GM23338 (cell line): ENCODE measurements at regions not wholly inside any gene's neighbourhood (a gene's known extent, or its start where the extent isn't known, plus 50 kb on each side); places are given as distances from the start of the nearest gene placed in this dataset.

Experiments used
- ATAC-seq: fragments of 200-7000 bp; cut with Tn5 transposase; 3 replicates; pipeline ENCODE4 v1.9.1; 2020
- DNase-seq: peaks from one replicate; pipeline ENCODE4 v3.0.0-alpha.2; 2015; ENCODE audit warnings: low spot score
- H2AFZ ChIP-seq: fragments of 200-600 bp; sonication (generic); 2 replicates; pipeline ENCODE4 v1.8.0; 2016; ENCODE audit warnings: antibody characterized with exemption, mild to moderate bottlenecking, moderate library complexity
- H3F3A ChIP-seq: fragments of 200-600 bp; sonication (generic); replicated peaks from 2 replicates; pipeline ENCODE4 v1.8.0; 2017; ENCODE audit warnings: antibody characterized with exemption, mixed run types, low read depth
- H3K27ac ChIP-seq: fragments of 200-600 bp; sonication (generic); 2 replicates; pipeline ENCODE4 v1.6.1; 2016; ENCODE audit warnings: low read depth
- H3K27me3 ChIP-seq: fragments of 200-600 bp; sonication (generic); 2 replicates; pipeline ENCODE4 v1.8.0; 2016; ENCODE audit warnings: mild to moderate bottlenecking, mixed run types, moderate library complexity; ENCODE audit not compliant: insufficient read depth
- H3K36me3 ChIP-seq: fragments of 200-600 bp; sonication (generic); 2 replicates; pipeline ENCODE4 v1.8.0; 2016; ENCODE audit warnings: mild to moderate bottlenecking; ENCODE audit not compliant: insufficient read depth
- H3K4me1 ChIP-seq: fragments of 200-600 bp; sonication (generic); 2 replicates; pipeline ENCODE4 v1.8.0; 2016; ENCODE audit warnings: mild to moderate bottlenecking, moderate library complexity; ENCODE audit not compliant: insufficient read depth
- H3K4me2 ChIP-seq: fragments of 200-600 bp; sonication (generic); 2 replicates; pipeline ENCODE4 v1.7.1; 2017; ENCODE audit warnings: mixed run types
- H3K4me3 ChIP-seq: fragments of 200-600 bp; sonication (generic); 2 replicates; pipeline ENCODE4 v1.6.1; 2016; ENCODE audit warnings: mixed run types
- H3K79me2 ChIP-seq: fragments of 200-600 bp; sonication (generic); replicated peaks from 2 replicates; pipeline ENCODE4 v1.8.0; 2017; ENCODE audit warnings: mild to moderate bottlenecking; ENCODE audit not compliant: insufficient read depth
- H3K9me2 ChIP-seq: fragments of 200-600 bp; sonication (generic); 2 replicates; pipeline ENCODE4 v1.8.0; 2017; ENCODE audit not compliant: insufficient read depth
- H4K20me1 ChIP-seq: fragments of 200-600 bp; sonication (generic); replicated peaks from 2 replicates; pipeline ENCODE4 v1.8.0; 2017; ENCODE audit warnings: mild to moderate bottlenecking; ENCODE audit not compliant: insufficient read depth
- H3K27ac Mint-ChIP-seq: 2 replicates; pipeline ENCODE4 v1.8.0; 2020; ENCODE audit warnings: inconsistent platforms, mild to moderate bottlenecking, moderate library complexity, mixed read lengths
- H3K27me3 Mint-ChIP-seq: 3 replicates; pipeline ENCODE4 v1.8.0; 2022; ENCODE audit warnings: low read depth, mild to moderate bottlenecking, moderate library complexity, mixed read lengths, inconsistent platforms; ENCODE audit not compliant: insufficient read depth, poor library complexity
- H3K36me3 Mint-ChIP-seq: 3 replicates; pipeline ENCODE4 v1.8.0; 2021; ENCODE audit warnings: low read depth, mild to moderate bottlenecking, inconsistent platforms, moderate library complexity, mixed read lengths
- H3K4me1 Mint-ChIP-seq: 3 replicates; pipeline ENCODE4 v1.8.0; 2020; ENCODE audit warnings: mild to moderate bottlenecking, inconsistent platforms, mixed read lengths
- H3K4me3 Mint-ChIP-seq: 3 replicates; pipeline ENCODE4 v1.8.0; 2021; ENCODE audit warnings: moderate library complexity, mild to moderate bottlenecking, inconsistent platforms, mixed read lengths
- H3K9me3 Mint-ChIP-seq: 3 replicates; pipeline ENCODE4 v1.8.0; 2020; ENCODE audit warnings: moderate library complexity, mild to moderate bottlenecking, inconsistent platforms, mixed read lengths
- CREB1 ChIP-seq: fragments of 250-450 bp; sonication (Bioruptor Pico); IDR thresholded peaks from 2 replicates; pipeline ENCODE4 v1.5.0; 2020; ENCODE audit warnings: low read depth, mild to moderate bottlenecking, moderate library complexity
- EZH2phosphoT487 ChIP-seq: fragments of 200-600 bp; sonication (generic); IDR thresholded peaks from one replicate; pipeline ENCODE4 v1.8.1; 2018; ENCODE audit warnings: antibody characterized with exemption; ENCODE audit not compliant: unreplicated experiment
- JUNB ChIP-seq: IDR thresholded peaks from one replicate; pipeline ENCODE4 v1.6.1; 2016; ENCODE audit warnings: antibody characterized with exemption; ENCODE audit not compliant: unreplicated experiment
- NANOG ChIP-seq: IDR thresholded peaks from 2 replicates; pipeline ENCODE4 v1.6.1; 2016; ENCODE audit warnings: antibody characterized with exemption, borderline replicate concordance
- POLR2AphosphoS5 ChIP-seq: IDR thresholded peaks from 2 replicates; pipeline ENCODE4 v1.6.1; 2016; ENCODE audit warnings: antibody characterized with exemption, low read depth
- STAT1 ChIP-seq: IDR thresholded peaks from one replicate; pipeline ENCODE4 v1.6.1; 2016; ENCODE audit warnings: antibody characterized with exemption; ENCODE audit not compliant: unreplicated experiment
- ZNF114 ChIP-seq: fragments of 250-450 bp; sonication (Bioruptor Pico); IDR thresholded peaks from 2 replicates; pipeline ENCODE4 v1.5.0; 2020; ENCODE audit warnings: mild to moderate bottlenecking, moderate library complexity
- ZNF331 ChIP-seq: fragments of 250-450 bp; sonication (Bioruptor Pico); IDR thresholded peaks from 2 replicates; pipeline ENCODE4 v1.5.0; 2020; ENCODE audit warnings: low read depth, mild to moderate bottlenecking, moderate library complexity
- TF ChIP-seq, protein P1 (sequence below), 2 experiments: fragments of 200-600 bp in 1 of 2; sonication (generic) in 1 of 2; conservative IDR thresholded peaks; 2 replicates each; pipeline versions ENCODE4 v1.5.1 to v1.6.1; 2016 to 2017; ENCODE audit warnings: antibody characterized with exemption in 2 of 2, low read depth in 2 of 2, mild to moderate bottlenecking in 2 of 2, moderate library complexity in 1 of 2
- TF ChIP-seq, protein P2 (sequence below): fragments of 250-450 bp; sonication (Bioruptor Pico); IDR thresholded peaks from 2 replicates; pipeline ENCODE4 v1.5.0; 2020; ENCODE audit warnings: mild to moderate bottlenecking, moderate library complexity

- no peak overlapping the region for H3K27ac ChIP-seq
- H3K36me3 ChIP-seq, result no peaks in the 10 kb centered on the region
- Mint-ChIP-seq H3K27ac (no peak overlapping the region), H3K4me3 (no peak overlapping the region), H3K9me3 (peaks cover 45% of the 10 kb centered on the region), H3K36me3 (peaks cover 21% of the 10 kb centered on the region), H3K27me3 (peaks cover 17% of the 10 kb centered on the region), H3K4me1 (peaks cover 12% of the 10 kb centered on the region)
- no peak for DNase-seq
- ATAC-seq, result no peak
- H3K79me2 ChIP-seq, result no peaks in the 10 kb centered on the region
- no peaks in the 10 kb centered on the region for H3K9me2 ChIP-seq
- H3K4me3 ChIP-seq, result no peak overlapping the region
- no peaks in the 10 kb centered on the region for H3F3A ChIP-seq
- H4K20me1 ChIP-seq, result no peaks in the 10 kb centered on the region
- no peak overlapping the region for H2AFZ ChIP-seq
- TF ChIP-seq STAT1, result no peak
- TF ChIP-seq EZH2phosphoT487, result no peak
- no peak for TF ChIP-seq CREB1 (CRISPR knock-in tag)
- TF ChIP-seq POLR2AphosphoS5, result no peak
- TF ChIP-seq NANOG, result no peak
- TF ChIP-seq JUNB, result no peak
- TF ChIP-seq ZNF114 (CRISPR knock-in tag), result no peak
- TF ChIP-seq, protein P1, sequence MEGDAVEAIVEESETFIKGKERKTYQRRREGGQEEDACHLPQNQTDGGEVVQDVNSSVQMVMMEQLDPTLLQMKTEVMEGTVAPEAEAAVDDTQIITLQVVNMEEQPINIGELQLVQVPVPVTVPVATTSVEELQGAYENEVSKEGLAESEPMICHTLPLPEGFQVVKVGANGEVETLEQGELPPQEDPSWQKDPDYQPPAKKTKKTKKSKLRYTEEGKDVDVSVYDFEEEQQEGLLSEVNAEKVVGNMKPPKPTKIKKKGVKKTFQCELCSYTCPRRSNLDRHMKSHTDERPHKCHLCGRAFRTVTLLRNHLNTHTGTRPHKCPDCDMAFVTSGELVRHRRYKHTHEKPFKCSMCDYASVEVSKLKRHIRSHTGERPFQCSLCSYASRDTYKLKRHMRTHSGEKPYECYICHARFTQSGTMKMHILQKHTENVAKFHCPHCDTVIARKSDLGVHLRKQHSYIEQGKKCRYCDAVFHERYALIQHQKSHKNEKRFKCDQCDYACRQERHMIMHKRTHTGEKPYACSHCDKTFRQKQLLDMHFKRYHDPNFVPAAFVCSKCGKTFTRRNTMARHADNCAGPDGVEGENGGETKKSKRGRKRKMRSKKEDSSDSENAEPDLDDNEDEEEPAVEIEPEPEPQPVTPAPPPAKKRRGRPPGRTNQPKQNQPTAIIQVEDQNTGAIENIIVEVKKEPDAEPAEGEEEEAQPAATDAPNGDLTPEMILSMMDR (conservative IDR thresholded peaks at IDR 0.05; ENCODE audit: low read depth in 2 of 2), result no peak
- no peak for TF ChIP-seq ZNF331 (CRISPR knock-in tag)
- TF ChIP-seq, protein P2, sequence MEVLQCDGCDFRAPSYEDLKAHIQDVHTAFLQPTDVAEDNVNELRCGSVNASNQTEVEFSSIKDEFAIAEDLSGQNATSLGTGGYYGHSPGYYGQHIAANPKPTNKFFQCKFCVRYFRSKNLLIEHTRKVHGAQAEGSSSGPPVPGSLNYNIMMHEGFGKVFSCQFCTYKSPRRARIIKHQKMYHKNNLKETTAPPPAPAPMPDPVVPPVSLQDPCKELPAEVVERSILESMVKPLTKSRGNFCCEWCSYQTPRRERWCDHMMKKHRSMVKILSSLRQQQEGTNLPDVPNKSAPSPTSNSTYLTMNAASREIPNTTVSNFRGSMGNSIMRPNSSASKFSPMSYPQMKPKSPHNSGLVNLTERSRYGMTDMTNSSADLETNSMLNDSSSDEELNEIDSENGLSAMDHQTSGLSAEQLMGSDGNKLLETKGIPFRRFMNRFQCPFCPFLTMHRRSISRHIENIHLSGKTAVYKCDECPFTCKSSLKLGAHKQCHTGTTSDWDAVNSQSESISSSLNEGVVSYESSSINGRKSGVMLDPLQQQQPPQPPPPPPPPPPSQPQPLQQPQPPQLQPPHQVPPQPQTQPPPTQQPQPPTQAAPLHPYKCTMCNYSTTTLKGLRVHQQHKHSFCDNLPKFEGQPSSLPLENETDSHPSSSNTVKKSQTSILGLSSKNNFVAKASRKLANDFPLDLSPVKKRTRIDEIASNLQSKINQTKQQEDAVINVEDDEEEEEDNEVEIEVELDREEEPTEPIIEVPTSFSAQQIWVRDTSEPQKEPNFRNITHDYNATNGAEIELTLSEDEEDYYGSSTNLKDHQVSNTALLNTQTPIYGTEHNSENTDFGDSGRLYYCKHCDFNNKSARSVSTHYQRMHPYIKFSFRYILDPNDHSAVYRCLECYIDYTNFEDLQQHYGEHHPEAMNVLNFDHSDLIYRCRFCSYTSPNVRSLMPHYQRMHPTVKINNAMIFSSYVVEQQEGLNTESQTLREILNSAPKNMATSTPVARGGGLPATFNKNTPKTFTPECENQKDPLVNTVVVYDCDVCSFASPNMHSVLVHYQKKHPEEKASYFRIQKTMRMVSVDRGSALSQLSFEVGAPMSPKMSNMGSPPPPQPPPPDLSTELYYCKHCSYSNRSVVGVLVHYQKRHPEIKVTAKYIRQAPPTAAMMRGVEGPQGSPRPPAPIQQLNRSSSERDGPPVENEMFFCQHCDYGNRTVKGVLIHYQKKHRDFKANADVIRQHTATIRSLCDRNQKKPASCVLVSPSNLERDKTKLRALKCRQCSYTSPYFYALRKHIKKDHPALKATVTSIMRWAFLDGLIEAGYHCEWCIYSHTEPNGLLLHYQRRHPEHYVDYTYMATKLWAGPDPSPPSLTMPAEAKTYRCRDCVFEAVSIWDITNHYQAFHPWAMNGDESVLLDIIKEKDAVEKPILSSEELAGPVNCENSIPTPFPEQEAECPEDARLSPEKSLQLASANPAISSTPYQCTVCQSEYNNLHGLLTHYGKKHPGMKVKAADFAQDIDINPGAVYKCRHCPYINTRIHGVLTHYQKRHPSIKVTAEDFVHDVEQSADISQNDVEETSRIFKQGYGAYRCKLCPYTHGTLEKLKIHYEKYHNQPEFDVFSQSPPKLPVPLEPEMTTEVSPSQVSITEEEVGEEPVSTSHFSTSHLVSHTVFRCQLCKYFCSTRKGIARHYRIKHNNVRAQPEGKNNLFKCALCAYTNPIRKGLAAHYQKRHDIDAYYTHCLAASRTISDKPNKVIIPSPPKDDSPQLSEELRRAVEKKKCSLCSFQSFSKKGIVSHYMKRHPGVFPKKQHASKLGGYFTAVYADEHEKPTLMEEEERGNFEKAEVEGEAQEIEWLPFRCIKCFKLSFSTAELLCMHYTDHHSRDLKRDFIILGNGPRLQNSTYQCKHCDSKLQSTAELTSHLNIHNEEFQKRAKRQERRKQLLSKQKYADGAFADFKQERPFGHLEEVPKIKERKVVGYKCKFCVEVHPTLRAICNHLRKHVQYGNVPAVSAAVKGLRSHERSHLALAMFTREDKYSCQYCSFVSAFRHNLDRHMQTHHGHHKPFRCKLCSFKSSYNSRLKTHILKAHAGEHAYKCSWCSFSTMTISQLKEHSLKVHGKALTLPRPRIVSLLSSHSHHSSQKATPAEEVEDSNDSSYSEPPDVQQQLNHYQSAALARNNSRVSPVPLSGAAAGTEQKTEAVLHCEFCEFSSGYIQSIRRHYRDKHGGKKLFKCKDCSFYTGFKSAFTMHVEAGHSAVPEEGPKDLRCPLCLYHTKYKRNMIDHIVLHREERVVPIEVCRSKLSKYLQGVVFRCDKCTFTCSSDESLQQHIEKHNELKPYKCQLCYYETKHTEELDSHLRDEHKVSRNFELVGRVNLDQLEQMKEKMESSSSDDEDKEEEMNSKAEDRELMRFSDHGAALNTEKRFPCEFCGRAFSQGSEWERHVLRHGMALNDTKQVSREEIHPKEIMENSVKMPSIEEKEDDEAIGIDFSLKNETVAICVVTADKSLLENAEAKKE (CRISPR knock-in tag), result no peak
- no peaks in the 10 kb centered on the region for H3K27me3 ChIP-seq
- no peak overlapping the region for H3K4me2 ChIP-seq
- H3K4me1 ChIP-seq, result no peaks in the 10 kb centered on the region
Observed at GRCh38 chr4:184273166-184274147, 55.8 kb upstream of the ENPP6 start.
